Epithelial cell of esophagus (primary cell): ENCODE measurements at regions not wholly inside any gene's neighbourhood (a gene's known extent, or its start where the extent isn't known, plus 50 kb on each side); places are given as distances from the start of the nearest gene placed in this dataset.

ENCODE experiments used
- DNase-seq: peaks from one replicate; pipeline ENCODE4 v3.0.0; 2010; ENCODE audit warnings: low read depth
- H3K4me3 ChIP-seq: 2 replicates; pipeline ENCODE4 v1.5.1; 2011; ENCODE audit warnings: mild to moderate bottlenecking, low read length, control low read depth
- TF ChIP-seq, protein P1 (sequence below): IDR thresholded peaks from 2 replicates; pipeline ENCODE4 v1.5.1; 2011; ENCODE audit warnings: low read depth, mild to moderate bottlenecking, low read length, control low read depth, inconsistent platforms; ENCODE audit not compliant: insufficient read depth; ENCODE audit errors: missing control alignments

DNA sequence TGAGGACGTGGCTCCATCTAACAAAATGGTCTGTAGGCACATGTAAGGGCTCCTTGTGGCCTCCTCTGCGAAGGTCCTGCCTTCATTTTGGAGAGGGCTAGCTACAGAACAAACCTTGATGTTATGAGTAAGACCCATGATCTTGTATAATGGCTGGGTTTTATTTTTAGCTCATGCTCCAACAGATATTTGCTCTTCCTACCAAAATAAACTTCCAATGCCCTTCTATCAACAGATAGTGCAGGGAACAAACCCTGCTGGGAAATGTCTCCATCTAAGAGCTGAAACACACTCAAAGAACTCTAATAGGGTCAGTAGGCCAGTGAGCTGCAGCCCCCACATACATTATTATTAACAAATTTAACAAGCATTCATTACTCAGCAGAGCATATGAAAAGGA lies 189.5 kb downstream of the LURAP1L start:
- no peak overlapping the region for H3K4me3 ChIP-seq
- no peak for DNase-seq
- TF ChIP-seq, protein P1, sequence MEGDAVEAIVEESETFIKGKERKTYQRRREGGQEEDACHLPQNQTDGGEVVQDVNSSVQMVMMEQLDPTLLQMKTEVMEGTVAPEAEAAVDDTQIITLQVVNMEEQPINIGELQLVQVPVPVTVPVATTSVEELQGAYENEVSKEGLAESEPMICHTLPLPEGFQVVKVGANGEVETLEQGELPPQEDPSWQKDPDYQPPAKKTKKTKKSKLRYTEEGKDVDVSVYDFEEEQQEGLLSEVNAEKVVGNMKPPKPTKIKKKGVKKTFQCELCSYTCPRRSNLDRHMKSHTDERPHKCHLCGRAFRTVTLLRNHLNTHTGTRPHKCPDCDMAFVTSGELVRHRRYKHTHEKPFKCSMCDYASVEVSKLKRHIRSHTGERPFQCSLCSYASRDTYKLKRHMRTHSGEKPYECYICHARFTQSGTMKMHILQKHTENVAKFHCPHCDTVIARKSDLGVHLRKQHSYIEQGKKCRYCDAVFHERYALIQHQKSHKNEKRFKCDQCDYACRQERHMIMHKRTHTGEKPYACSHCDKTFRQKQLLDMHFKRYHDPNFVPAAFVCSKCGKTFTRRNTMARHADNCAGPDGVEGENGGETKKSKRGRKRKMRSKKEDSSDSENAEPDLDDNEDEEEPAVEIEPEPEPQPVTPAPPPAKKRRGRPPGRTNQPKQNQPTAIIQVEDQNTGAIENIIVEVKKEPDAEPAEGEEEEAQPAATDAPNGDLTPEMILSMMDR: no peak

DNA sequence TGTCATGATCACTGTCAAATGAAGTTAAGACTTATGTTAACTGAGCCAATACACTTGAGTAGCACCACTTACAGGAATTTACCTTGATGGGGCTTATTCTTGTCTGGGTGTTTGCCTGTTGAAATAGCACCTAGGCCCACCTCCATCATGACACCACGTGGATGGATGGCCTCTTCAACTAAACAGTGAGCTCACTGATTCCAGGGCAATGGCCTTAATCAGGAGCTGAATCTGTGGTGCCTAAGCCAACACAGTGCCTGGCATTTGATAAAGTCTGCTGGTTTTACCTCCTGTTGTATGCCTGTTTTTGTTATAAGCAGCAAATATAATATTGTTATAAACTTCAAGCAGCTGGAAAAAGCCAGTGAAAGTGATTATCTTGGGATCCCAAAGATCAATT lies 190.5 kb downstream of the LURAP1L start:
- TF ChIP-seq, protein P1: no peak
- no peak overlapping the region for H3K4me3 ChIP-seq
- no peak for DNase-seq

DNA sequence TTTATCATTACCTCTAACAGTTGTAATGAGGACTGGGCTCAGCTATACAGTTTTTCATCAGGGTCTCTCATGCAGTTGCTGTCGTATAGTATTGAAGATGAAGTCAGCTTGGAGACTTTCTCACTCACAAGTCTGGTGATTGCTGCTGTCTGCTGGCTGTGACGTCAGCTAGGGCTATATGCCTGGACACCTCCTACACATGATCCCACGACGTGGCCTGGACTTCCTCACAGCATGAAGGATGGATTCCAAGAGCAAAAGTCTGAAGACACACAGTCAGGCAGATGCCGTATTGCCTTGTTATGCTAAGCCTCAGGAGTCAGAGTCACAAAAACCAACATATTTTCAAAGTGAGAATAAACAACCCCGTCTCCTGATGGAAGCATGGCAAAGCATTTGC lies 193.3 kb downstream of the LURAP1L start:
- no peak for DNase-seq
- no peak overlapping the region for H3K4me3 ChIP-seq
- TF ChIP-seq, protein P1: no peak

DNA sequence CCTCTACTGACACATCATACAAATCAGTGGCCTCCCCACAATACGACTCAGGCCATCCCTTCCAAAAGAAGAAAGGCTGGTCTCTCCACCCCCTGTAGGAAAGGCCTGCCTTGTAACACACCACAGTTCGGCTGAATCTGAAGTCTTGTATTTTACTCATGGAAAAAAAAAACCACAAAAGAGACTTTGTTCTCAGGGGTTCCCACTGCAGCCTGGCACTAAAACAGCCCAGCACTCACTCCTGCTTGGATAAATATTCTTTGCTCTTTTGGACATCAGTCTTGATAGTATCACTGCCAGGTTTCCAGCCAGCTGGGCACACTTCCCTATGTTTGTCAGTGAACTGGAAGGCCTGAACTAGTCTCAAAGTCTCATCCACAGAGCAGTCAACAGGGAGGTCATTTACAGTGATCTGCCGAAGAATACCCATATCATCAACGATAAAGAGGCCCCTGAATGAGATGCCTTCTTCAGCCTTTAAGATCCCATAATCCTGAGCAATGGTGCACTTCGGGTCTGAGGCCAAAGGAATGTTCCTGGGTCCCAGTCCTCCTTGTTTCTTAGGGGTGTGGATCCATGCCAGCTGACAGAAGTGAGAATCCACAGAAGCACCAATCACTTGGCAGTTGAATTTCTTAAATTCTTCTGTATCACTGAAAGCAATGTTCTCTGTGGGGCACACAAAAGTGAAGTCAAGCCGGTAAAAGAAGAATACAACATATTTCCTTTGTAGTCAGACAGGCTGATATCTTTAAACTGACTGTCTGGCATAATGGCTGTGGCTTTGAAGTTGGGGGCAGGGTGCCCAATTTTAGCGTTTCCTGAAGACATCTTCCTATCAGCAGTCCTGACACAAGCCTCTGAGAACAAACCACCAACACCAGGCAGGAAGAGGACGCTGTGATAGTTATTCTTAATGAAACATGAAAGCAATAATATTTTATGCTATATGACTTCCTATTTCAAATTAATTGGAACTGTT lies 198.1 kb downstream of the LURAP1L start:
- TF ChIP-seq, protein P1: no peak
- no peak for DNase-seq
- no peak overlapping the region for H3K4me3 ChIP-seq

DNA sequence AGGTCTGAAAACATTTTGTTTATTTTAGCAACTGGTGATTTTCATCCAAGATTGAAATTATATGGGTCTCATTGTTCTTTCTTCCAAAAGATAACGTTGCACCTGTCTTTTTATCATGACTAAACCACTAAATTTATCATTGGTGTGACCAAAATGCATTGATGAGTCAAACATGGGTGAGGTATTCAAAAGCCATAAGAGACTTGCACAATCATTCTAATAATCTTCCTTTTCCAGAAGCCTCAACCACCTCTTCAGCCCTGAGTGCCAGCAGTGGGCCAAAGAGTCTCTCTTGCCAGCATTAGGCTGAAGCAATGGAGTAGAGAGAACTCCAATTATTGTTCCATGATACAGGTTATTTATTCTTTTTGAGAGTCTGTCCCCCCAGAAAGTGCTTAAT lies 198.9 kb downstream of the LURAP1L start:
- H3K4me3 ChIP-seq: no peak overlapping the region
- TF ChIP-seq, protein P1: no peak
- DNase-seq: peak; percentile 50

DNA sequence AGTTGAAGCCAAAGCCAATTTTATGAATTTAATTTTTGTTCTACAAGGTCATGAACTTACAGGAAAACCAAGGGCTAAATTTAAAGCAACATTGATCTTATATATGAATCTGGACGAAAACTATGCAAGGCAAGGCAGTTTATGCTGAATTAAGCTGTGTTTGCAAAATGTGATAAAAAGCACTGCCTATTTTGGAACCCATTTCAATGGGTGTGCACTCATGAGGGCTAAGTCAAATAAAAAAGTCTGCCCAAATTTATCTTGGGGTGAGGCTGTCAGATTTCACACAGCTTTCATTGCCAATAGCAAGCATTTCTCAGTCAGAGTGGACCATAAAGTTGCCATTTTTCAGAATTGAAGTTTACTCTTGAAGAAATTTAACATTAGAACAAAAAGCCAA lies 199.9 kb downstream of the LURAP1L start:
- DNase-seq: no peak
- H3K4me3 ChIP-seq: no peak overlapping the region
- TF ChIP-seq, protein P1: no peak
